Adipocyte (in vitro differentiated cells): ENCODE measurements at regions not wholly inside any gene's neighbourhood (a gene's known extent, or its start where the extent isn't known, plus 50 kb on each side); places are given as distances from the start of the nearest gene placed in this dataset.
A peak's percentile ranks its signal among the peaks of the same experiment; 100 is the strongest.

Experiments
- DNase-seq: peaks from one replicate; pipeline ENCODE4 v3.0.0-alpha.2; 2015; ENCODE audit warnings: low read depth
- H3K27me3 ChIP-seq: replicated peaks from 2 replicates; pipeline ENCODE4 v1.7.0; 2013; ENCODE audit warnings: mild to moderate bottlenecking, low read length, moderate library complexity; ENCODE audit not compliant: control insufficient read depth, insufficient read depth
- H3K36me3 ChIP-seq: 2 replicates; pipeline ENCODE4 v1.7.0; 2013; ENCODE audit warnings: low read length, mild to moderate bottlenecking, moderate library complexity; ENCODE audit not compliant: control insufficient read depth, insufficient read depth, severe bottlenecking
- H3K4me1 ChIP-seq: 2 replicates; pipeline ENCODE4 v1.7.0; 2013; ENCODE audit warnings: mild to moderate bottlenecking, low read length, moderate library complexity; ENCODE audit not compliant: control insufficient read depth, insufficient read depth
- H3K4me3 ChIP-seq: 2 replicates; pipeline ENCODE4 v1.7.0; 2013; ENCODE audit warnings: mild to moderate bottlenecking, low read length, moderate library complexity
- H3K9ac ChIP-seq: 2 replicates; pipeline ENCODE4 v1.7.0; 2013; ENCODE audit warnings: mild to moderate bottlenecking, low read length, moderate library complexity
- H3K9me3 ChIP-seq: 2 replicates; pipeline ENCODE4 v1.7.0; 2013; ENCODE audit warnings: mild to moderate bottlenecking, low read length, moderate library complexity; ENCODE audit not compliant: control insufficient read depth

- H3K4me1 ChIP-seq: no peaks in the 10 kb centered on the region
- no peak overlapping the region for H3K9ac ChIP-seq
- no peaks in the 10 kb centered on the region for H3K36me3 ChIP-seq
- no peaks in the 10 kb centered on the region for H3K27me3 ChIP-seq
- no peak overlapping the region for H3K4me3 ChIP-seq
- no peak for DNase-seq
- peaks cover 3% of the 10 kb centered on the region for H3K9me3 ChIP-seq
Measured at GRCh38 chr6:23021487-23021886, 452.1 kb downstream of the HDGFL1 start.

GRCh38 chr6:23027281-23027680, 457.9 kb downstream of the HDGFL1 start:
- no peaks in the 10 kb centered on the region for H3K4me1 ChIP-seq
- H3K36me3 ChIP-seq: no peaks in the 10 kb centered on the region
- H3K9me3 ChIP-seq: no peaks in the 10 kb centered on the region
- no peak overlapping the region for H3K4me3 ChIP-seq
- no peak overlapping the region for H3K9ac ChIP-seq
- no peak for DNase-seq
- no peaks in the 10 kb centered on the region for H3K27me3 ChIP-seq

GRCh38 chr6:23031986-23032385, 462.6 kb downstream of the HDGFL1 start:
- Histone ChIP-seq H3K9ac (no peak overlapping the region), H3K36me3 (no peaks in the 10 kb centered on the region), H3K27me3 (no peaks in the 10 kb centered on the region), H3K4me3 (no peak overlapping the region), H3K4me1 (no peaks in the 10 kb centered on the region), H3K9me3 (no peaks in the 10 kb centered on the region)
- DNase-seq: peak; percentile 42

GRCh38 chr6:23034926-23035325, 465.6 kb downstream of the HDGFL1 start:
- Histone ChIP-seq H3K9ac (no peak overlapping the region), H3K9me3 (no peaks in the 10 kb centered on the region), H3K4me1 (no peaks in the 10 kb centered on the region), H3K4me3 (no peak overlapping the region), H3K27me3 (no peaks in the 10 kb centered on the region), H3K36me3 (no peaks in the 10 kb centered on the region)
- DNase-seq: no peak

DNA sequence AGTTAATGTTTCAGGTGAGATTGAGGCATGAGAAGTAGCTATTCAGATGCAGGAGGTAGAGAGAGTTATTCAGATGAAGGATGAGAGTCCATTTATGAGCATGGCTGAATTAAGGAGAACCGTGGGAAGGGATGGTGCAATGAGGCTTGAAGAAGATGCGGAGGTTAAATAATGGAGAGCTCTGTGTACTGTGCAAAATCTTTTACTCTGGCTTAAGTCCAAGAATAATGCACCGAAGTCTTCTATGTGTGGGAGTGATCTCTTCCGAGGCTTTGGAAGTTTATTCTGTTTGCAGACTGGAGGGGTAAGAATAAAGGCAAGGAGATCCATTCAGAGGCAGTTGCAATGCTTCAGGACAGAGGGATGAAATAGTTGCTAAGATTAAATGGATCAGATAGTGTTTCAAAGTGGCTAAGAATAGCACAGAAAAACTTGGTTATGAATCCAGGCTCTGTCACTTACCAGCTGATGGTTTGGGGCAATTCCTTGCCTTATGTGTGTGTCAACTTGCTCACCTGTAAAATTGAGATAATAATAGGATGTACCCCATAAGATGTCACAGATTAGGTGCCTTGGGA, 467.1 kb downstream of the HDGFL1 start:
- no peak overlapping the region for H3K4me3 ChIP-seq
- peak; percentile 13 for DNase-seq
- H3K9me3 ChIP-seq: no peaks in the 10 kb centered on the region
- no peaks in the 10 kb centered on the region for H3K36me3 ChIP-seq
- no peaks in the 10 kb centered on the region for H3K4me1 ChIP-seq
- H3K27me3 ChIP-seq: no peaks in the 10 kb centered on the region
- H3K9ac ChIP-seq: no peak overlapping the region

- H3K9ac ChIP-seq: no peak overlapping the region
- H3K9me3 ChIP-seq: no peaks in the 10 kb centered on the region
- H3K27me3 ChIP-seq: no peaks in the 10 kb centered on the region
- H3K36me3 ChIP-seq: no peaks in the 10 kb centered on the region
- no peak for DNase-seq
- no peaks in the 10 kb centered on the region for H3K4me1 ChIP-seq
- no peak overlapping the region for H3K4me3 ChIP-seq
Measured at GRCh38 chr6:23040899-23041298, 471.5 kb downstream of the HDGFL1 start.

DNA sequence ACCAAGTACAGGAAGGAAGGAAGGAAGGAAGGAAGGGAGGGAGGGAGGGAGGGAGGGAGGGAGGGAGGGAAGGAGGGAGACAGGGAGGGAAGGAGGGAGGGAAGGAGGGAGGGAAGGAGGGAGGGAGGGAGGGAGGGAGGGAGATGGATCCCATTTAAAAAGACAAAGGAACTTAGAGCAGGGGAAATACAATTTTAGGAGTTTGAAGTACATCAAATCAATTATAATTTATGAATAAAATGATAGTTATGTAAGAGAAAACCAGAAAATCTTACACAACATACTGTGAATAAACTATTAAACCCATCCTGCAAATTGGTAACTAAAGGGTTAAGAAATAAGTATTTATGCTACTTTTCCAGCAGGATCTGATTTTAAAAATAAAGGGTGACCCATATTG, 475.9 kb downstream of the HDGFL1 start:
- H3K4me3 ChIP-seq: no peak overlapping the region
- H3K27me3 ChIP-seq: no peaks in the 10 kb centered on the region
- no peaks in the 10 kb centered on the region for H3K9me3 ChIP-seq
- no peak for DNase-seq
- H3K36me3 ChIP-seq: no peaks in the 10 kb centered on the region
- peaks cover 4% of the 10 kb centered on the region for H3K4me1 ChIP-seq
- no peak overlapping the region for H3K9ac ChIP-seq

DNA sequence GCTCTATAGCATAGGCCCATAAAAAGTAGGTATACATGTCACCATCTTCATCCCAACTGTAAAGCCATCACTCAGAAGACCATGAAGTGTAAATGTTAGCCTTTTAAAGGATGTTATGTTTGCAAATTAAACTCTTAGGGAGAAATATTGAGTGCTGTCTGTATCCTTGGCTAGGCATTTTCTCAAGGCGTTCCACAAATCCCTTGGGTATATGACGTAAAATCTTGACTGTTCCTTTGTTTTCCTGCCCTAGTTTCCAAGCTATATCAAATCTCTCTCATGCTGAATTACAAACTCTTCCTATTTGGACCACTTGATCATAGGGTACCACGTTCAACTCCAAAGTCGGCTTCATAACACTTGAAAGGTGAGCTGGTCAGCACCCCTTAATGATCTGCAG, 486.2 kb downstream of the HDGFL1 start:
- no peaks in the 10 kb centered on the region for H3K27me3 ChIP-seq
- no peaks in the 10 kb centered on the region for H3K4me1 ChIP-seq
- no peak overlapping the region for H3K4me3 ChIP-seq
- no peak for DNase-seq
- H3K9me3 ChIP-seq: no peaks in the 10 kb centered on the region
- H3K36me3 ChIP-seq: no peaks in the 10 kb centered on the region
- H3K9ac ChIP-seq: no peak overlapping the region

GRCh38 chr6:23073821-23074220, 504.5 kb downstream of the HDGFL1 start:
- H3K27me3 ChIP-seq: no peaks in the 10 kb centered on the region

GRCh38 chr6:23077772-23078171, 508.4 kb downstream of the HDGFL1 start:
- DNase-seq: no peak
- H3K27me3 ChIP-seq: no peaks in the 10 kb centered on the region
- H3K36me3 ChIP-seq: no peaks in the 10 kb centered on the region
- H3K4me3 ChIP-seq: no peak overlapping the region
- H3K9ac ChIP-seq: no peak overlapping the region
- H3K4me1 ChIP-seq: peaks cover 5% of the 10 kb centered on the region
- H3K9me3 ChIP-seq: peaks cover 5% of the 10 kb centered on the region

More at GRCh38 chr6:23073821-23074220, 504.5 kb downstream of the HDGFL1 start:
- H3K4me3 ChIP-seq: no peak overlapping the region
- no peak overlapping the region for H3K9ac ChIP-seq
- no peaks in the 10 kb centered on the region for H3K4me1 ChIP-seq
- H3K9me3 ChIP-seq: peaks cover 9% of the 10 kb centered on the region
- H3K36me3 ChIP-seq: no peaks in the 10 kb centered on the region
- DNase-seq: peak; percentile 30

DNA sequence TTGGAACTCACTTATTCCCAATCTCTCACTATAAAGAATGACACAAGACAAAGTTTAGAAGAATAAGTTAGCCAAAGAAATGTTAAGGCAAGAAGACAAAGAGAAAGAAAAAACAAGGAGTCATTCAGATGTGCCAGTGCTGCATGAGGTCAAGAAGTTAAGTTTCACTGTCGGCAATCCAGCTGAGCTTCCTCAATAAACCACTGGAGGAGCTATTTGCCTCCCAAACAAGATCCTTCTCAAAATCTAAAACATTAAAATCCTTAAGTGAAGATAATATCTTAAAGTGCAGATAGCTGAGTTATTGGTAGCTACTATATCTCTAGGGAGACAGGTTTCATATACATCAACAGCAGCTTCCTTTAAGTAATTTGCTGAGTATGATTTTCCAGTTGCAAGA, 512.3 kb downstream of the HDGFL1 start:
- Histone ChIP-seq H3K4me1 (peaks cover 5% of the 10 kb centered on the region), H3K27me3 (no peaks in the 10 kb centered on the region), H3K9ac (no peak overlapping the region), H3K36me3 (no peaks in the 10 kb centered on the region), H3K4me3 (no peak overlapping the region), H3K9me3 (no peaks in the 10 kb centered on the region)
- DNase-seq: no peak

GRCh38 chr6:23086100-23086499, 516.7 kb downstream of the HDGFL1 start:
- Histone ChIP-seq H3K4me1 (peaks cover 6% of the 10 kb centered on the region), H3K4me3 (no peak overlapping the region), H3K9ac (no peak overlapping the region), H3K27me3 (no peaks in the 10 kb centered on the region), H3K36me3 (no peaks in the 10 kb centered on the region), H3K9me3 (no peaks in the 10 kb centered on the region)
- no peak for DNase-seq
